Upper lobe of left lung (tissue), 6 donors: ENCODE measurements at regions not wholly inside any gene's neighbourhood (a gene's known extent, or its start where the extent isn't known, plus 50 kb on each side); places are given as distances from the start of the nearest gene placed in this dataset.

Experiments
- ATAC-seq, 2 donors: fragments of 200-7000 bp; cut with Tn5 transposase; one replicate each; pipeline ENCODE4 v1.9.1; 2022; ENCODE audit warnings: mild to moderate bottlenecking in 2 of 2, moderate library complexity in 2 of 2; ENCODE audit not compliant: low FRiP score in 2 of 2
- DNase-seq, 2 donors: peaks; one replicate each; pipeline ENCODE4 v3.0.0-alpha.2; 2019 to 2020
- H3K27ac ChIP-seq, 4 donors: fragments of 200-600 bp; sonication (generic); one replicate each; pipeline ENCODE4 v1.5.1; 2016 to 2019
- H3K27me3 ChIP-seq, 4 donors: fragments of 200-600 bp; sonication (generic); one replicate each; pipeline ENCODE4 v1.5.1; 2017 to 2019
- H3K36me3 ChIP-seq, 4 donors: fragments of 200-600 bp; sonication (generic); one replicate each; pipeline ENCODE4 v1.5.1; 2016 to 2019
- H3K4me1 ChIP-seq, 4 donors: fragments of 200-600 bp; sonication (generic); one replicate each; pipeline ENCODE4 v1.5.1; 2018 to 2019
- H3K4me3 ChIP-seq, 4 donors: fragments of 200-600 bp; sonication (generic); one replicate each; pipeline ENCODE4 v1.5.1; 2017 to 2019; ENCODE audit warnings: mild to moderate bottlenecking in 2 of 4, moderate library complexity in 1 of 4
- H3K9me3 ChIP-seq, 4 donors: fragments of 200-600 bp; sonication (generic); one replicate each; pipeline ENCODE4 v1.5.1; 2018 to 2019
- CTCF ChIP-seq, 6 experiments: fragments of 450-650 bp in 4 of 6; fragments of 200-600 bp in 2 of 6; sonication (generic) in 2 of 6; IDR thresholded peaks; one replicate each; pipeline ENCODE4 v1.5.1; 2016 to 2019; ENCODE audit warnings: antibody characterized with exemption in 6 of 6
- EP300 ChIP-seq, 4 donors: sonication (generic); formaldehyde crosslinking; IDR thresholded peaks; one replicate each; pipeline ENCODE4 v1.5.1; 2017; ENCODE audit warnings: antibody characterized with exemption in 4 of 4, control low read depth in 2 of 4
- POLR2A ChIP-seq, 4 donors: fragments of 450-650 bp; IDR thresholded peaks; one replicate each; pipeline ENCODE4 v1.5.1; 2016 to 2017; ENCODE audit warnings: antibody characterized with exemption in 4 of 4, mild to moderate bottlenecking in 2 of 4
- POLR2AphosphoS5 ChIP-seq, 2 donors: sonication (generic); formaldehyde crosslinking; IDR thresholded peaks; one replicate each; pipeline ENCODE4 v1.5.1; 2017; ENCODE audit warnings: antibody characterized with exemption in 2 of 2
- WGBS, 2 donors: methylation state at CpG; one replicate each; pipeline ENCODE4 v1.1.5; 2017 to 2018; 5-methylcytosine and 5-hydroxymethylcytosine counted together
- donor health status: DM: no; HTN: no; CAD: no; lungs with moderate emphysema.
- donor health status: DM: no; HTN: yes; CAD: no; lungs with severe emphysema.

DNA sequence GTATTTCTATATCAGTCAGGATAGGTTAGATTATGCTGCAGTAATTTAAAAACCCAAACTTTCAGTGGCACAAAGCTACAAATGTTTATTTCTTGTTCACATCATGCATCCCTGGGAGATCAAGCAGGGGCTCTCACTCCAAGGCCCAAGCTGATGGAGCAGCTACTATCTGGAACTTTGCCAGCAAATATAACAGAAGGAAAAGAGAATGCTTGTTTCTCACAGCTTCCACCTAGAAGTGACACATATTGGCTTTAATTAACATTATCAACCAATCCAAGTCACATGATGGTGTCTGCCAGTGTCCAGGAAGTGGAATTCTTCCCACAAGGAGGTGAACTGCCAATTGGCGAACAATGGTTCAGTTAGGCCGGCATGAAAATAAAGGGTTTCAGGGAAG, 306.9 kb downstream of the BCL11A start:
- ATAC-seq (no peak), DNase-seq (no peak)
- 95 to 97% methylated on average over 2 of the region's 2 CpGs for WGBS, 2 donors

DNA sequence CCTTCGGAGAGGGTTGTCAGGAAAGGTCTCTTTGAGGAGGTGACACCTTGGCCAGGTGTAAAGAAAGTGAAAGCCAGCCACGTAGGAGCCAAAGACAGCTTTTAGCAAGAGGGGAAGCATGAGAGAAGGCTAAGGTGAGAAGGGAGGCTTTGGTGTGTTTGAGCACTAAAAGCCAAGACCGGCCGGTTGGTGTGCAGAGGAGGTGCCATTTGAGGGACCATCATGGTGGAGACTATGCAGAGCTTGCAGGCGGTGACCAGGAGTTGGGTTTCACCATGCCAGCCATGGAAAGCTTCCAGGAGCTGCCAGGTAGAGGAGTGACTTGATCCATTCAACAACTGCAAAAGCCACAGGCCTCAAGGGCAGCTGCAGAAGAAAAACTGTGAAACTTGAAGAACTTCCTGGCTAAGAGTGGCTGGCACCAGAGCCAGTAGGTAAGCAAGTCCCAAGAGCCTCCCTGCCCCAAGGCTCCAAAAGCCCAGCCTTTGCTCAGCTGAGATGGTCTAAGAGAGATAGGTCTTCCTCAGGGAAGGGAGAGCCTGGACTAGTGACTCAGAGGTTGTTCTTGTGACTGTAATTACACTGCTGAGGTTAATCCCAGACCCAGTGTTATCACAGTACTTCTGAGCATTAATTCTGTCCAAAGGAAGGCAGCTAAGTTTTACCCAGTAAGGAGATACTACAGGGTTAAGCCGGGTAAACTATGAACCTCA, 319.0 kb downstream of the BCL11A start:
- whole genome bisulfite sequencing, 2 donors = 82 to 86% methylated on average over 6 of the region's 6 CpGs
- Histone ChIP-seq H3K27me3 (no peaks in the 10 kb centered on the region), H3K9me3 (peaks cover 0 to 8% (median 0%) of the 10 kb centered on the region in 4 donors), H3K36me3 (no peaks in the 10 kb centered on the region), H3K4me1 (no peaks in the 10 kb centered on the region), H3K27ac (no peak overlapping the region), H3K4me3 (no peak overlapping the region)
- DNase-seq = no peak
- TF ChIP-seq CTCF (IDR thresholded peaks at IDR 0.05) (no peak), POLR2A (IDR thresholded peaks at IDR 0.05) (no peak), POLR2AphosphoS5 (IDR thresholded peaks at IDR 0.05) (no peak), EP300 (IDR thresholded peaks at IDR 0.05) (no peak)
- ATAC-seq = no peak

More for the DNA sequence above, 306.9 kb downstream of the BCL11A start:
- Histone ChIP-seq H3K27me3 (no peaks in the 10 kb centered on the region), H3K36me3 (no peaks in the 10 kb centered on the region), H3K4me3 (no peak overlapping the region), H3K27ac (no peak overlapping the region), H3K9me3 (no peaks in the 10 kb centered on the region), H3K4me1 (no peaks in the 10 kb centered on the region)
- TF ChIP-seq CTCF (IDR thresholded peaks at IDR 0.05) (no peak), POLR2A (IDR thresholded peaks at IDR 0.05) (no peak), POLR2AphosphoS5 (IDR thresholded peaks at IDR 0.05) (no peak), EP300 (IDR thresholded peaks at IDR 0.05) (no peak)

GRCh38 chr2:60230596-60230995, 322.9 kb downstream of the BCL11A start:
- 57 to 73% methylated on average over 2 of the region's 2 CpGs for WGBS, 2 donors
- Histone ChIP-seq H3K36me3 (no peaks in the 10 kb centered on the region), H3K27me3 (no peaks in the 10 kb centered on the region), H3K27ac (no peak overlapping the region), H3K4me3 (no peak overlapping the region), H3K9me3 (peaks cover 0 to 8% (median 0%) of the 10 kb centered on the region in 4 donors), H3K4me1 (no peaks in the 10 kb centered on the region)
- no peak for ATAC-seq
- TF ChIP-seq EP300 (IDR thresholded peaks at IDR 0.05) (no peak), CTCF (IDR thresholded peaks at IDR 0.05) (no peak), POLR2A (IDR thresholded peaks at IDR 0.05) (no peak), POLR2AphosphoS5 (IDR thresholded peaks at IDR 0.05) (no peak)
- no peak for DNase-seq

- Histone ChIP-seq H3K36me3 (no peaks in the 10 kb centered on the region), H3K27me3 (no peaks in the 10 kb centered on the region), H3K4me3 (no peak overlapping the region), H3K4me1 (no peaks in the 10 kb centered on the region), H3K27ac (no peak overlapping the region), H3K9me3 (peaks cover 0 to 8% (median 0%) of the 10 kb centered on the region in 4 donors)
- DNase-seq (peak in 1 of 2 donors; percentile 64), ATAC-seq (no peak)
- 89% methylated on average over 6 of the region's 6 CpGs for WGBS, 2 donors
- TF ChIP-seq POLR2A (IDR thresholded peaks at IDR 0.05) (no peak), EP300 (IDR thresholded peaks at IDR 0.05) (no peak), POLR2AphosphoS5 (IDR thresholded peaks at IDR 0.05) (no peak), CTCF (IDR thresholded peaks at IDR 0.05) (no peak)
Measured at GRCh38 chr2:60230037-60230436, 323.4 kb downstream of the BCL11A start.

GRCh38 chr2:60226943-60227342, 326.5 kb downstream of the BCL11A start:
- DNase-seq (no peak), ATAC-seq (no peak)
- Histone ChIP-seq H3K27ac (no peak overlapping the region), H3K4me3 (no peak overlapping the region), H3K9me3 (peaks cover 0 to 3% (median 0%) of the 10 kb centered on the region in 4 donors), H3K27me3 (no peaks in the 10 kb centered on the region), H3K36me3 (no peaks in the 10 kb centered on the region), H3K4me1 (no peaks in the 10 kb centered on the region)
- no peak for TF ChIP-seq POLR2A (IDR thresholded peaks at IDR 0.05)
- no peak for TF ChIP-seq EP300 (IDR thresholded peaks at IDR 0.05)
- WGBS, 2 donors = 83 to 88% methylated on average over 3 of the region's 3 CpGs
